PFSK-1 (cell line): ENCODE measurements at regions not wholly inside any gene's neighbourhood (a gene's known extent, or its start where the extent isn't known, plus 50 kb on each side); places are given as distances from the start of the nearest gene placed in this dataset.

Experiments used
- POLR2AphosphoS5 ChIP-seq: IDR thresholded peaks from 2 replicates; pipeline ENCODE4 v1.6.1; 2012; ENCODE audit warnings: low read depth, mild to moderate bottlenecking, control low read depth, low read length, moderate library complexity
- TAF1 ChIP-seq: IDR thresholded peaks from 2 replicates; pipeline ENCODE4 v1.6.1; 2012; ENCODE audit warnings: low read length, control low read depth, borderline replicate concordance; ENCODE audit not compliant: insufficient read depth

DNA sequence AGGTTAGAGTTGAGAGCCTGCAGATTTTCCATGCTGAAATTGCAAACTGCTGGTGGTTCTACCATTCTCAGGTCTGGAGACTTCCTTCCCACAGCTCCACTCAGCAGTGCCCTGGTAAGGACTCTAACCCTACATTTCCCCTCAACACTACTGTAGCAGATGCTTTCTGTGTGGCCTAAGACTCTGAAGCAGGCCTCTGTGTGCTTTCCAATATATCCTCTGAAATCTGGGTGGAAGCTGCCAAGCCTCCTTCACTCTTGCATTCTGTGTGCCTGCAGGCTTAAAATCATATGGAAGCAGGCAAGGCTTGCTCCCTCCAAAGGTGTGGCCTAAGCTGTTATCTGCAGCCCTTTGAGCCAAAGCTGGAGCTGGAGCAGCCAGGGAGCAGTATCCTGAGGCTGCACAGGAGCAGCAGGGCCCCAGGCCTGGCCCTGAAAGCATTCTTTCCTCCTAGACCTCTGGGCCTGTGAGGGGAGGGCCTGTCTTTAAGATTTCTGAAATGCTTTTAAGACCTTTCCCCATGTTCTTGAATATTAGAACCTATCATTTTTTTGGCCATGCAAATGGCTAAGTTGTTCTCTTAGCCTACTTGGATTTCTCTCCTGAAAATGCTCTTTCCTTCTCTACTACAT lies 134.1 kb upstream of the TSHZ3 start:
- no peak for TF ChIP-seq TAF1
- TF ChIP-seq POLR2AphosphoS5: no peak
